ENCODE measurements at regions not wholly inside any gene's neighbourhood (a gene's known extent, or its start where the extent isn't known, plus 50 kb on each side); places are given as distances from the start of the nearest gene placed in this dataset.

GRCh38 chr12:89019439-89020120 is 332.7 kb downstream of the DUSP6 start:
- H3K4me3 ChIP-seq (ENCODE audit: low read length in 2 of 2), result peak overlapping the region; percentile 44 to 72
- H3K27ac ChIP-seq (ENCODE audit: low read length), result no peak overlapping the region
- peaks cover 2% of the 10 kb centered on the region for H3K4me1 ChIP-seq (ENCODE audit: control insufficient read depth, insufficient read depth, low read length)
- no peaks in the 10 kb centered on the region for H3K36me3 ChIP-seq (ENCODE audit: control insufficient read depth in 2 of 2, insufficient read depth in 2 of 2, low read length in 2 of 2)
- H3K9me3 ChIP-seq (ENCODE audit: control insufficient read depth in 2 of 2, low read length in 2 of 2), result no peaks in the 10 kb centered on the region
- no peaks in the 10 kb centered on the region for H3K27me3 ChIP-seq (ENCODE audit: control insufficient read depth in 1 of 2, insufficient read depth in 2 of 2, low read length in 2 of 2)
- peak overlapping the region in 1 of 2 donors; percentile 47 for H3K9ac ChIP-seq (ENCODE audit: low read length in 2 of 2)

GRCh38 chr12:89016970-89017778 is 335.1 kb downstream of the DUSP6 start:
- Histone ChIP-seq H3K27me3 (ENCODE audit: control insufficient read depth in 1 of 2, insufficient read depth in 2 of 2, low read length in 2 of 2) (no peaks in the 10 kb centered on the region), H3K27ac (ENCODE audit: low read length) (no peak overlapping the region), H3K4me1 (ENCODE audit: control insufficient read depth, insufficient read depth, low read length) (peaks cover 2% of the 10 kb centered on the region), H3K9ac (ENCODE audit: low read length in 2 of 2) (peak overlapping the region in 1 of 2 donors; percentile 24), H3K36me3 (ENCODE audit: control insufficient read depth in 2 of 2, insufficient read depth in 2 of 2, low read length in 2 of 2) (no peaks in the 10 kb centered on the region), H3K4me3 (ENCODE audit: low read length in 2 of 2) (peak overlapping the region; percentile 24 to 42), H3K9me3 (ENCODE audit: control insufficient read depth in 2 of 2, low read length in 2 of 2) (no peaks in the 10 kb centered on the region)

GRCh38 chr12:89015419-89015818 is 336.9 kb downstream of the DUSP6 start:
- Histone ChIP-seq H3K36me3 (ENCODE audit: control insufficient read depth in 2 of 2, insufficient read depth in 2 of 2, low read length in 2 of 2) (no peaks in the 10 kb centered on the region), H3K27me3 (ENCODE audit: control insufficient read depth in 1 of 2, insufficient read depth in 2 of 2, low read length in 2 of 2) (no peaks in the 10 kb centered on the region), H3K27ac (ENCODE audit: low read length) (no peak overlapping the region), H3K4me1 (ENCODE audit: control insufficient read depth, insufficient read depth, low read length) (peaks cover 2% of the 10 kb centered on the region), H3K9ac (ENCODE audit: low read length in 2 of 2) (no peak overlapping the region), H3K9me3 (ENCODE audit: control insufficient read depth in 2 of 2, low read length in 2 of 2) (no peaks in the 10 kb centered on the region), H3K4me3 (ENCODE audit: low read length in 2 of 2) (no peak overlapping the region)

GRCh38 chr12:88998421-88998820 is 353.9 kb downstream of the DUSP6 start:
- Histone ChIP-seq H3K27ac (ENCODE audit: low read length) (no peak overlapping the region), H3K4me3 (ENCODE audit: low read length in 2 of 2) (no peak overlapping the region), H3K9me3 (ENCODE audit: control insufficient read depth in 2 of 2, low read length in 2 of 2) (no peaks in the 10 kb centered on the region), H3K4me1 (ENCODE audit: control insufficient read depth, insufficient read depth, low read length) (no peaks in the 10 kb centered on the region), H3K9ac (ENCODE audit: low read length in 2 of 2) (no peak overlapping the region), H3K36me3 (ENCODE audit: control insufficient read depth in 2 of 2, insufficient read depth in 2 of 2, low read length in 2 of 2) (no peaks in the 10 kb centered on the region), H3K27me3 (ENCODE audit: control insufficient read depth in 1 of 2, insufficient read depth in 2 of 2, low read length in 2 of 2) (no peaks in the 10 kb centered on the region)

GRCh38 chr12:88996200-88996788 is 356.0 kb downstream of the DUSP6 start:
- H3K4me3 ChIP-seq (ENCODE audit: low read length in 2 of 2), result no peak overlapping the region
- H3K27ac ChIP-seq (ENCODE audit: low read length), result no peak overlapping the region
- H3K36me3 ChIP-seq (ENCODE audit: control insufficient read depth in 2 of 2, insufficient read depth in 2 of 2, low read length in 2 of 2), result no peaks in the 10 kb centered on the region
- no peaks in the 10 kb centered on the region for H3K9me3 ChIP-seq (ENCODE audit: control insufficient read depth in 2 of 2, low read length in 2 of 2)
- no peaks in the 10 kb centered on the region for H3K4me1 ChIP-seq (ENCODE audit: control insufficient read depth, insufficient read depth, low read length)
- no peak overlapping the region for H3K9ac ChIP-seq (ENCODE audit: low read length in 2 of 2)
- no peaks in the 10 kb centered on the region for H3K27me3 ChIP-seq (ENCODE audit: control insufficient read depth in 1 of 2, insufficient read depth in 2 of 2, low read length in 2 of 2)

- no peak overlapping the region for H3K27ac ChIP-seq (ENCODE audit: low read length)
- no peak overlapping the region for H3K4me3 ChIP-seq (ENCODE audit: low read length in 2 of 2)
- no peaks in the 10 kb centered on the region for H3K4me1 ChIP-seq (ENCODE audit: control insufficient read depth, insufficient read depth, low read length)
- no peak overlapping the region for H3K9ac ChIP-seq (ENCODE audit: low read length in 2 of 2)
- no peaks in the 10 kb centered on the region for H3K27me3 ChIP-seq (ENCODE audit: control insufficient read depth in 1 of 2, insufficient read depth in 2 of 2, low read length in 2 of 2)
- H3K36me3 ChIP-seq (ENCODE audit: control insufficient read depth in 2 of 2, insufficient read depth in 2 of 2, low read length in 2 of 2), result no peaks in the 10 kb centered on the region
- H3K9me3 ChIP-seq (ENCODE audit: control insufficient read depth in 2 of 2, low read length in 2 of 2), result no peaks in the 10 kb centered on the region
These were observed 357.3 kb downstream of the DUSP6 start for GRCh38 chr12:88994971-88995370.

GRCh38 chr12:88994537-88994936 is 357.8 kb downstream of the DUSP6 start:
- H3K4me3 ChIP-seq (ENCODE audit: low read length in 2 of 2), result no peak overlapping the region
- H3K36me3 ChIP-seq (ENCODE audit: control insufficient read depth in 2 of 2, insufficient read depth in 2 of 2, low read length in 2 of 2), result no peaks in the 10 kb centered on the region
- H3K27ac ChIP-seq (ENCODE audit: low read length), result no peak overlapping the region

GRCh38 chr12:88993651-88994050 is 358.6 kb downstream of the DUSP6 start:
- no peak overlapping the region for H3K4me3 ChIP-seq (ENCODE audit: low read length in 2 of 2)
- no peaks in the 10 kb centered on the region for H3K4me1 ChIP-seq (ENCODE audit: control insufficient read depth, insufficient read depth, low read length)
- H3K9me3 ChIP-seq (ENCODE audit: control insufficient read depth in 2 of 2, low read length in 2 of 2), result no peaks in the 10 kb centered on the region
- no peak overlapping the region for H3K27ac ChIP-seq (ENCODE audit: low read length)
- no peaks in the 10 kb centered on the region for H3K36me3 ChIP-seq (ENCODE audit: control insufficient read depth in 2 of 2, insufficient read depth in 2 of 2, low read length in 2 of 2)
- H3K27me3 ChIP-seq (ENCODE audit: control insufficient read depth in 1 of 2, insufficient read depth in 2 of 2, low read length in 2 of 2), result no peaks in the 10 kb centered on the region
- H3K9ac ChIP-seq (ENCODE audit: low read length in 2 of 2), result no peak overlapping the region

More at GRCh38 chr12:88994537-88994936, 357.8 kb downstream of the DUSP6 start:
- Histone ChIP-seq H3K9ac (ENCODE audit: low read length in 2 of 2) (no peak overlapping the region), H3K27me3 (ENCODE audit: control insufficient read depth in 1 of 2, insufficient read depth in 2 of 2, low read length in 2 of 2) (no peaks in the 10 kb centered on the region), H3K9me3 (ENCODE audit: control insufficient read depth in 2 of 2, low read length in 2 of 2) (no peaks in the 10 kb centered on the region), H3K4me1 (ENCODE audit: control insufficient read depth, insufficient read depth, low read length) (no peaks in the 10 kb centered on the region)

- H3K36me3 ChIP-seq (ENCODE audit: control insufficient read depth in 2 of 2, insufficient read depth in 2 of 2, low read length in 2 of 2), result no peaks in the 10 kb centered on the region
- H3K4me3 ChIP-seq (ENCODE audit: low read length in 2 of 2), result no peak overlapping the region
- no peak overlapping the region for H3K27ac ChIP-seq (ENCODE audit: low read length)
- no peaks in the 10 kb centered on the region for H3K9me3 ChIP-seq (ENCODE audit: control insufficient read depth in 2 of 2, low read length in 2 of 2)
- no peaks in the 10 kb centered on the region for H3K27me3 ChIP-seq (ENCODE audit: control insufficient read depth in 1 of 2, insufficient read depth in 2 of 2, low read length in 2 of 2)
- H3K4me1 ChIP-seq (ENCODE audit: control insufficient read depth, insufficient read depth, low read length), result no peaks in the 10 kb centered on the region
- no peak overlapping the region for H3K9ac ChIP-seq (ENCODE audit: low read length in 2 of 2)
These were observed 366.2 kb downstream of the DUSP6 start for GRCh38 chr12:88986056-88986455.

- Histone ChIP-seq H3K36me3 (ENCODE audit: control insufficient read depth in 2 of 2, insufficient read depth in 2 of 2, low read length in 2 of 2) (no peaks in the 10 kb centered on the region), H3K9ac (ENCODE audit: low read length in 2 of 2) (no peak overlapping the region), H3K4me3 (ENCODE audit: low read length in 2 of 2) (no peak overlapping the region), H3K27ac (ENCODE audit: low read length) (no peak overlapping the region), H3K4me1 (ENCODE audit: control insufficient read depth, insufficient read depth, low read length) (no peaks in the 10 kb centered on the region), H3K9me3 (ENCODE audit: control insufficient read depth in 2 of 2, low read length in 2 of 2) (no peaks in the 10 kb centered on the region), H3K27me3 (ENCODE audit: control insufficient read depth in 1 of 2, insufficient read depth in 2 of 2, low read length in 2 of 2) (no peaks in the 10 kb centered on the region)
These were observed 366.7 kb downstream of the DUSP6 start for GRCh38 chr12:88985631-88986030.
